Raji (cell line): ENCODE measurements at regions not wholly inside any gene's neighbourhood (a gene's known extent, or its start where the extent isn't known, plus 50 kb on each side); places are given as distances from the start of the nearest gene placed in this dataset.

Source experiments
- POLR2A ChIP-seq: IDR thresholded peaks from 2 replicates; pipeline ENCODE4 v1.6.1; 2011; ENCODE audit warnings: low read depth, low read length, control low read depth; ENCODE audit not compliant: insufficient read depth

- no peak for TF ChIP-seq POLR2A
Measured at GRCh38 chr11:128069665-128070064, 517.7 kb downstream of the ETS1 start.

GRCh38 chr11:128067780-128068179 lies 519.6 kb downstream of the ETS1 start:
- no peak for TF ChIP-seq POLR2A

GRCh38 chr11:128066399-128066798 lies 521.0 kb downstream of the ETS1 start:
- no peak for TF ChIP-seq POLR2A

- TF ChIP-seq POLR2A = no peak
Measured at GRCh38 chr11:128061281-128061871, 526.0 kb downstream of the ETS1 start.

GRCh38 chr11:128058580-128059208 lies 528.7 kb downstream of the ETS1 start:
- no peak for TF ChIP-seq POLR2A

GRCh38 chr11:128057786-128058395 lies 529.5 kb downstream of the ETS1 start:
- no peak for TF ChIP-seq POLR2A

- TF ChIP-seq POLR2A = no peak
Measured at GRCh38 chr11:128055576-128056217, 531.7 kb downstream of the ETS1 start.

- no peak for TF ChIP-seq POLR2A
Measured at GRCh38 chr11:128053981-128054931, 533.1 kb downstream of the ETS1 start.

- TF ChIP-seq POLR2A = no peak
Measured at GRCh38 chr11:128052912-128053641, 534.3 kb downstream of the ETS1 start.

GRCh38 chr11:128048121-128048520 lies 539.2 kb downstream of the ETS1 start:
- TF ChIP-seq POLR2A = no peak

- TF ChIP-seq POLR2A = no peak
Measured at GRCh38 chr11:128047026-128047425, 540.3 kb downstream of the ETS1 start.

- no peak for TF ChIP-seq POLR2A
Measured at GRCh38 chr11:128046213-128046612, 541.1 kb downstream of the ETS1 start.

GRCh38 chr11:128045094-128045725 lies 542.1 kb downstream of the ETS1 start:
- TF ChIP-seq POLR2A = no peak

- no peak for TF ChIP-seq POLR2A
Measured at GRCh38 chr11:128042290-128042751, 545.0 kb downstream of the ETS1 start.

- TF ChIP-seq POLR2A = no peak
Measured at GRCh38 chr11:128040603-128041002, 546.8 kb downstream of the ETS1 start.
